ENCODE measurements at regions not wholly inside any gene's neighbourhood (a gene's known extent, or its start where the extent isn't known, plus 50 kb on each side); places are given as distances from the start of the nearest gene placed in this dataset.
"Not testable (repeated sequence)": the region's sequence is repeated elsewhere in the genome, so short reads cannot be mapped to it uniquely, and the experiment has no call there.

- DNase-seq = no peak
Measured at GRCh38 chr14:22491683-22492621, 97.1 kb downstream of the DAD1 start.

GRCh38 chr14:22491053-22491452 is 98.0 kb downstream of the DAD1 start:
- DNase-seq = not testable (repeated sequence)

GRCh38 chr14:22489957-22490950 is 98.8 kb downstream of the DAD1 start:
- DNase-seq = no peak

- no peak for DNase-seq
Measured at GRCh38 chr14:22489244-22489545, 99.8 kb downstream of the DAD1 start.

GRCh38 chr14:22488522-22489243 is 100.3 kb downstream of the DAD1 start:
- no peak for DNase-seq

GRCh38 chr14:22487941-22488340 is 101.1 kb downstream of the DAD1 start:
- DNase-seq = no peak

GRCh38 chr14:22487401-22487800 is 101.6 kb downstream of the DAD1 start:
- DNase-seq = no peak

- DNase-seq = no peak
Measured at GRCh38 chr14:22486675-22487074, 102.3 kb downstream of the DAD1 start.

- no peak for DNase-seq
Measured at GRCh38 chr14:22485649-22486048, 103.4 kb downstream of the DAD1 start.

GRCh38 chr14:22485178-22485577 is 103.8 kb downstream of the DAD1 start:
- no peak for DNase-seq

- no peak for DNase-seq
Measured at GRCh38 chr14:22484632-22485031, 104.4 kb downstream of the DAD1 start.

- DNase-seq = no peak
Measured at GRCh38 chr14:22483863-22484593, 105.0 kb downstream of the DAD1 start.

- DNase-seq = no peak
Measured at GRCh38 chr14:22482782-22483553, 106.1 kb downstream of the DAD1 start.

- no peak for DNase-seq
Measured at GRCh38 chr14:22482085-22482694, 106.8 kb downstream of the DAD1 start.

GRCh38 chr14:22481546-22481945 is 107.5 kb downstream of the DAD1 start:
- DNase-seq = no peak

- peak; percentile 16 for DNase-seq
Measured at GRCh38 chr14:22479776-22480464, 109.1 kb downstream of the DAD1 start.

GRCh38 chr14:22479132-22479531 is 109.9 kb downstream of the DAD1 start:
- DNase-seq = no peak

GRCh38 chr14:22478670-22479069 is 110.4 kb downstream of the DAD1 start:
- peak; percentile 32 for DNase-seq

- DNase-seq = no peak
Measured at GRCh38 chr14:22478247-22478646, 110.8 kb downstream of the DAD1 start.

- no peak for DNase-seq
Measured at GRCh38 chr14:22477569-22478194, 111.3 kb downstream of the DAD1 start.

Data from dermis blood vessel endothelial cell (primary cell).